LNCAP (cell line): ENCODE measurements at regions not wholly inside any gene's neighbourhood (a gene's known extent, or its start where the extent isn't known, plus 50 kb on each side); places are given as distances from the start of the nearest gene placed in this dataset.

Experiments used
- TF ChIP-seq, protein P1 (sequence below): fragments of 450-650 bp; IDR thresholded peaks from 2 replicates; pipeline ENCODE4 v1.5.1; 2017; ENCODE audit warnings: mild to moderate bottlenecking

DNA sequence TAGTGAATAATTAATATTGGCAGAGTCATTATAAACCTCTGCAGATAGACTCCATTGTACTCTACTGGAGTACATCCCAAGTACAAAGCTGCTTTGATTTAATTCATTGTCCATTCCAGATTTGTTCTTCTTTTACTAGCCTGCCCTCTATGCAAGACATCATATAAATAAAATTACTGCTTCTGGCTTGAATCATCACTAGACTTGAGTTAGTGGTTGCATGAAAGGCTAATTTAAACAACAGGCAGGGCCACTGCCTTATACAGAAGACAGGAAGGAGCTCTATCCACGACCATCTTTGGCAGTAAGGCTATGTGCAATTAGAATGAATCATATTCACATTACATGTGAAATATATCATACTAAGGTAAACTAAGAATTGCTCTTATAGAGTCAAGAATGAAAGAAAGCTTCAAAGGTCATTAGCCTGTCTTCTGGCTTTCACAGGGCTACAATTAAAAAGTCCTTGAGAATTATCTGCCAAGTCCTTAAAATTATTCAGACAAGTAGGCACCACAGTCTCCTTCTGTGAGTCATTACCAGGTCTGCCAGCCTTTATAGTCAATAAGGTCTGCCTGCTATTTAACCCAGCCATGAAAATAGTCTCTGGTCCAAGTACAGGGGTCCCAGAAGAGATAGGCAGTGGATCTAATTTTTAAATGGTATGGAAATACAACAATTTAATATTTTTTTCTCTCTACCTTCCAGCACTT, 631.8 kb downstream of the TMTC2 start:
- TF ChIP-seq, protein P1, sequence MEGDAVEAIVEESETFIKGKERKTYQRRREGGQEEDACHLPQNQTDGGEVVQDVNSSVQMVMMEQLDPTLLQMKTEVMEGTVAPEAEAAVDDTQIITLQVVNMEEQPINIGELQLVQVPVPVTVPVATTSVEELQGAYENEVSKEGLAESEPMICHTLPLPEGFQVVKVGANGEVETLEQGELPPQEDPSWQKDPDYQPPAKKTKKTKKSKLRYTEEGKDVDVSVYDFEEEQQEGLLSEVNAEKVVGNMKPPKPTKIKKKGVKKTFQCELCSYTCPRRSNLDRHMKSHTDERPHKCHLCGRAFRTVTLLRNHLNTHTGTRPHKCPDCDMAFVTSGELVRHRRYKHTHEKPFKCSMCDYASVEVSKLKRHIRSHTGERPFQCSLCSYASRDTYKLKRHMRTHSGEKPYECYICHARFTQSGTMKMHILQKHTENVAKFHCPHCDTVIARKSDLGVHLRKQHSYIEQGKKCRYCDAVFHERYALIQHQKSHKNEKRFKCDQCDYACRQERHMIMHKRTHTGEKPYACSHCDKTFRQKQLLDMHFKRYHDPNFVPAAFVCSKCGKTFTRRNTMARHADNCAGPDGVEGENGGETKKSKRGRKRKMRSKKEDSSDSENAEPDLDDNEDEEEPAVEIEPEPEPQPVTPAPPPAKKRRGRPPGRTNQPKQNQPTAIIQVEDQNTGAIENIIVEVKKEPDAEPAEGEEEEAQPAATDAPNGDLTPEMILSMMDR: no peak

DNA sequence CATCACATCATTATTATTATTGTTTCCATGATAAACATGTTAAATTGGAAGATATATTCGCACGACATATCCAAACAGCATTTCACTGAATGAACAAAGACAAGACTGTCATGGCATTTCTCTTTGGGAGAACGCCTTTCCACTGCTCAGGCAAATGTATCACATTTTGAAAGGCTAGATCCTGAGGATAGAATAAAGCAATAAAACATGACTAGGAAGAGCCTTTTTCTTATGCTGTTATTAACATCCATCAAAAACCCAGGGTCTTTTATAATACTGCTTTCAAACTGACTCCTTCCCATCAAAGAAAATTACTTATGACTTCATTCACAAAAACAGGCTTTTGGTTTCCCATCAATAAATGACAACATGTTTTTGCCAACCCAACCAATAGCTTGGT, 630.9 kb downstream of the TMTC2 start:
- TF ChIP-seq, protein P1: no peak

GRCh38 chr12:83313827-83314226, 627.1 kb downstream of the TMTC2 start:
- TF ChIP-seq, protein P1: no peak

GRCh38 chr12:83313322-83313721, 626.6 kb downstream of the TMTC2 start:
- TF ChIP-seq, protein P1: no peak

- TF ChIP-seq, protein P1: no peak
Measured at GRCh38 chr12:83276904-83277303, 590.2 kb downstream of the TMTC2 start.

- TF ChIP-seq, protein P1: no peak
Measured at GRCh38 chr12:83271201-83271600, 584.5 kb downstream of the TMTC2 start.

- TF ChIP-seq, protein P1: no peak
Measured at GRCh38 chr12:83265808-83266207, 579.1 kb downstream of the TMTC2 start.

DNA sequence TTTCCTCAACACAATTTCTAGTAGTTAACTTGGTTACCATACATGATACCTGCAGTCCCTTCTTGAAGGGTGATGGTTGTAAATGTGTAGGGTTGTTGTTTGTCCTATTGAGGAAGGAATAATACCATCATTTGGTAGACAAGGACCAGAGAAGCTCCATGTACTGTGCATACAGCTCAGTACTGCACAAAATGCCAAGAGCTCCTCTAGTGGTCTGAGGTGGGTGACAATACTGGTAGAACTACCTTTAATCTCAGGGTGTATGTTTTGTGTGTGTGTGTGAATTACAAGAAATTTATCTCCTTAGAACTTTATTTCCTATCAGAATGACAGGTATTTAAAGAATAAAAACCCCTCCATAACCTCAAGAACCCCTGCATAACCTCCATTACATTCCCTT, 575.3 kb downstream of the TMTC2 start:
- TF ChIP-seq, protein P1: 0 out of 2 replicates have a peak, but pooled peaks have one; percentile 10
